OCI-LY3 (cell line): ENCODE measurements at regions not wholly inside any gene's neighbourhood (a gene's known extent, or its start where the extent isn't known, plus 50 kb on each side); places are given as distances from the start of the nearest gene placed in this dataset.

Experiments
- CTCF ChIP-seq: fragments of 200-600, 300-600 bp; sonication (generic); IDR thresholded peaks from 2 replicates; pipeline ENCODE4 v1.5.1; 2014; ENCODE audit warnings: antibody characterized with exemption, low read length, low read depth
- EZH2phosphoT487 ChIP-seq: fragments of 200-600 bp; shearing (Covaris generic); IDR thresholded peaks from 2 replicates; pipeline ENCODE4 v1.6.1; 2018; ENCODE audit warnings: antibody characterized with exemption, mixed run types, low read depth

- TF ChIP-seq CTCF (no peak), EZH2phosphoT487 (no peak)
Measured at GRCh38 chr3:66162766-66163165, 58.0 kb upstream of the SLC25A26 start.
